Astrocyte of the cerebellum (primary cell): ENCODE measurements at regions not wholly inside any gene's neighbourhood (a gene's known extent, or its start where the extent isn't known, plus 50 kb on each side); places are given as distances from the start of the nearest gene placed in this dataset.
"Not testable (repeated sequence)": the region's sequence is repeated elsewhere in the genome, so short reads cannot be mapped to it uniquely, and the experiment has no call there.

Source experiments
- DNase-seq: peaks from one replicate; pipeline ENCODE4 v3.0.0-alpha.2; 2011; ENCODE audit warnings: low read depth
- H3K4me3 ChIP-seq: 2 replicates; pipeline ENCODE4 v1.5.1; 2011; ENCODE audit warnings: mild to moderate bottlenecking, low read depth, low read length, moderate library complexity
- CTCF ChIP-seq: IDR thresholded peaks from 2 replicates; pipeline ENCODE4 v1.5.1; 2012; ENCODE audit warnings: low read length, low read depth, moderate library complexity, mild to moderate bottlenecking; ENCODE audit errors: missing control alignments
- in situ Hi-C: cut with HindIII; loops from 2 replicates; pipeline ENCODE4 v1.10.0; 2017; ENCODE audit warnings: low sequenced_read_pairs

GRCh38 chr18:23320709-23321236 lies 132.3 kb upstream of the RIOK3 start:
- in situ Hi-C loops = no loop called here
- no peak for DNase-seq
- no peak for TF ChIP-seq CTCF
- no peak overlapping the region for H3K4me3 ChIP-seq

- DNase-seq = no peak
- in situ Hi-C loops = no loop called here
- no peak for TF ChIP-seq CTCF
- no peak overlapping the region for H3K4me3 ChIP-seq
Measured at GRCh38 chr18:23321996-23322395, 131.1 kb upstream of the RIOK3 start.

- no peak for DNase-seq
- in situ Hi-C loops = no loop called here
- TF ChIP-seq CTCF = no peak
Measured at GRCh38 chr18:23324056-23324811, 128.9 kb upstream of the RIOK3 start.

GRCh38 chr18:23324861-23325260 lies 128.2 kb upstream of the RIOK3 start:
- in situ Hi-C loops = no loop called here
- no peak overlapping the region for H3K4me3 ChIP-seq
- TF ChIP-seq CTCF = no peak
- DNase-seq = no peak

More at GRCh38 chr18:23324056-23324811, 128.9 kb upstream of the RIOK3 start:
- H3K4me3 ChIP-seq = no peak overlapping the region

DNA sequence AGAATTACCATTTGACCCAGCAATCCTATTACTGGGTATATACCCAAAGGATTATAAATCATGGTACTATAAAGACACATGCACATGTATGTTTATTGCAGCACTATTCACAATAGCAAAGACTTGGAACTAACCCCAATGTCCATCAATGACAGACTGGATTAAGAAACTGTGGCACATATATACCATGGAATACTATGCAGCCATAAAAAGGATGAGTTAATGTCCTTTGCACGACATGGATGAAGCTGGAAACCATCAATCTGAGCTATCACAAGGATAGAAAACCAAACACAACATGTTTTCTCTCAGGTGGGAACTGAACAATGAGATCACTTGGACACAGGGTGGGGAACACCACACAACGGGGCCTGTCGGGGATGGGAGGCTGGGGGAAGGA lies 123.4 kb upstream of the RIOK3 start:
- H3K4me3 ChIP-seq, DNase-seq, in situ Hi-C loops: not testable (repeated sequence)

GRCh38 chr18:23330423-23330822 lies 122.7 kb upstream of the RIOK3 start:
- no peak for TF ChIP-seq CTCF
- no peak for DNase-seq

DNA sequence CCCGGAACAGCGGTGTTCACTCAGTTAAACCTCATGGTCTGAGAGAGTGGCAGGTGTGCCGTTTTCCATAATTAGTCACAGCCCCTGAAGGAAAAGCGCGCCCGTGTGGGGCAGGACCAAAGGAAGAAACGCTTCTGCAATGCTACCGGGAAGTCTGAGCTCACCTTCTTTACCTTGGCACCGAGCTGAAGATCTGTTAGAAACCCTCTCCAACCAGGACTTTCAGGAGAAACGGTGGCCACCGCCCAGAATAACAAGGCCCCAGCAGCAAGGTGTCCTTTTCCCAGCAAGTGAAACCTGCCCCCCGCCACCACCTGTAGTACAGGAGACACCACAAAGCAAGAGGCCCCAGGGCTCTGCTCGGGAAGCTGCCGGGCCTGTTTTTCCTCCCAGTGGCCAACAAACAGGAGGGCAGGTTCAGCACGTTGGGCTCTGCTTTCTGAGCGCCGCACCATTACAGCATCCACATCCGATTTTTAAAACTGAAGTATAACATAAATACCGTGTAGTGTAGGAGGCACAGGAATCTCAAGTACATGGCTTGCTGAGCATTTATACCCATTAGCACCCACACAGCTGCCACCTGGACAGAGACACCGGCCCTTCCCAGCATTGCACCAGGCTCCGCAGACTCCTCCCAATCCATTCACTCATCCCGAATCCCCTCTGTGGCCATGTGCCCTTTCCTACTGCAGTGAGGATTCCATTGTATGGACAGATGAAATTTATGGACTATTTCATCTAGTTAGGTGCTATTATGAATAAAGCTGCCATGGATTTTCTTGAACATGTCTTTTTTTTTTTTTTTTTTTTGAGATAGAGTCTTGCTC lies 121.8 kb upstream of the RIOK3 start:
- no peak overlapping the region for H3K4me3 ChIP-seq
- DNase-seq = no peak
- TF ChIP-seq CTCF = no peak
- in situ Hi-C loops = no loop called here

More at GRCh38 chr18:23330423-23330822, 122.7 kb upstream of the RIOK3 start:
- H3K4me3 ChIP-seq = no peak overlapping the region
- in situ Hi-C loops = no loop called here
